Thyroid gland (tissue), 4 donors: ENCODE measurements at regions not wholly inside any gene's neighbourhood (a gene's known extent, or its start where the extent isn't known, plus 50 kb on each side); places are given as distances from the start of the nearest gene placed in this dataset.

ENCODE experiments used
- DNase-seq, 2 donors: peaks; one replicate each; pipeline ENCODE4 v3.0.0-alpha.2; 2019
- H3K27ac ChIP-seq, 3 donors: fragments of 200-600 bp; sonication (generic); 1 replicate in 2 of 3; 2 replicates in 1 of 3; pipeline ENCODE4 v1.5.1; 2016 to 2019; ENCODE audit warnings: mild to moderate bottlenecking in 1 of 3, moderate library complexity in 1 of 3
- H3K27me3 ChIP-seq: fragments of 200-600 bp; sonication (generic); one replicate; pipeline ENCODE4 v1.5.1; 2019
- H3K36me3 ChIP-seq, 2 donors: fragments of 200-600 bp; sonication (generic); one replicate each; pipeline ENCODE4 v1.5.1; 2016 to 2019
- H3K4me1 ChIP-seq, 2 donors: fragments of 200-600 bp; sonication (generic); one replicate each; pipeline ENCODE4 v1.5.1; 2017 to 2019
- H3K4me3 ChIP-seq, 3 donors: fragments of 200-600 bp; sonication (generic); replicated peaks in 1 of 3; 1 replicate in 2 of 3; 2 replicates in 1 of 3; pipeline ENCODE4 v1.5.1; 2016; ENCODE audit warnings: mild to moderate bottlenecking in 1 of 3
- H3K9me3 ChIP-seq: fragments of 200-600 bp; sonication (generic); one replicate; pipeline ENCODE4 v1.5.1; 2017
- POLR2A ChIP-seq, 2 donors: fragments of 450-650 bp; IDR thresholded peaks; one replicate each; pipeline ENCODE4 v1.6.1; 2017; ENCODE audit warnings: antibody characterized with exemption in 2 of 2, mild to moderate bottlenecking in 2 of 2, moderate library complexity in 1 of 2
- WGBS, 2 donors: methylation state at CpG; one replicate each; pipeline ENCODE4 v1.1.5; 2017; 5-methylcytosine and 5-hydroxymethylcytosine counted together
- intact Hi-C: fragments of 100-400 bp; cut with DNase I; formaldehyde crosslinking; loops from one replicate; pipeline ENCODE4 v1.15.1; 2023
- TF ChIP-seq, protein P1 (sequence below), 6 experiments: fragments of 200-600 bp in 3 of 6; fragments of 450-650 bp in 3 of 6; sonication (generic) in 3 of 6; IDR thresholded peaks; one replicate each; pipeline ENCODE4 v1.5.1; 2016 to 2019; ENCODE audit warnings: antibody characterized with exemption in 6 of 6, mild to moderate bottlenecking in 2 of 6, inconsistent platforms in 1 of 6, moderate library complexity in 1 of 6

DNA sequence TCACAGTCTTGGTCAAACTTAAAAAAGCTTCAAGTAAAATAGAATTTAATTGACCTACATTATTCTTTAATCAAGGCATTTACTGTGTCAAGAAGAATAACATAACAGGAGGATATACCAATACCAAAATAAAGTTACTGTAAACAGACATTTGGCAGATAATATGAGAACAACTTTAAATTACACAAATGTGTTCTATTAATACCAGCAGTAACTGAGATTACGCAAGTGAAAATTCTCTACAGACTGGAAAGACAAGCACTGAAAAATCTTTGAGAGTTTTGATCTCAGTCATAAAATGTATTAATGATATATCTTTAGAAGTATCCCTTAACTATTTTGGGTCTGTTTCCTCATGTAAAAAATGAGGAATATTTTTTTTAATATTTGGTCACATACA is 169.2 kb upstream of the SOX5 start:
- TF ChIP-seq POLR2A (IDR thresholded peaks at IDR 0.05): no peak
- TF ChIP-seq, protein P1, sequence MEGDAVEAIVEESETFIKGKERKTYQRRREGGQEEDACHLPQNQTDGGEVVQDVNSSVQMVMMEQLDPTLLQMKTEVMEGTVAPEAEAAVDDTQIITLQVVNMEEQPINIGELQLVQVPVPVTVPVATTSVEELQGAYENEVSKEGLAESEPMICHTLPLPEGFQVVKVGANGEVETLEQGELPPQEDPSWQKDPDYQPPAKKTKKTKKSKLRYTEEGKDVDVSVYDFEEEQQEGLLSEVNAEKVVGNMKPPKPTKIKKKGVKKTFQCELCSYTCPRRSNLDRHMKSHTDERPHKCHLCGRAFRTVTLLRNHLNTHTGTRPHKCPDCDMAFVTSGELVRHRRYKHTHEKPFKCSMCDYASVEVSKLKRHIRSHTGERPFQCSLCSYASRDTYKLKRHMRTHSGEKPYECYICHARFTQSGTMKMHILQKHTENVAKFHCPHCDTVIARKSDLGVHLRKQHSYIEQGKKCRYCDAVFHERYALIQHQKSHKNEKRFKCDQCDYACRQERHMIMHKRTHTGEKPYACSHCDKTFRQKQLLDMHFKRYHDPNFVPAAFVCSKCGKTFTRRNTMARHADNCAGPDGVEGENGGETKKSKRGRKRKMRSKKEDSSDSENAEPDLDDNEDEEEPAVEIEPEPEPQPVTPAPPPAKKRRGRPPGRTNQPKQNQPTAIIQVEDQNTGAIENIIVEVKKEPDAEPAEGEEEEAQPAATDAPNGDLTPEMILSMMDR (IDR thresholded peaks at IDR 0.05): no peak
- WGBS, 2 donors: 57 to 62% methylated on average over 1 of the region's 1 CpG

DNA sequence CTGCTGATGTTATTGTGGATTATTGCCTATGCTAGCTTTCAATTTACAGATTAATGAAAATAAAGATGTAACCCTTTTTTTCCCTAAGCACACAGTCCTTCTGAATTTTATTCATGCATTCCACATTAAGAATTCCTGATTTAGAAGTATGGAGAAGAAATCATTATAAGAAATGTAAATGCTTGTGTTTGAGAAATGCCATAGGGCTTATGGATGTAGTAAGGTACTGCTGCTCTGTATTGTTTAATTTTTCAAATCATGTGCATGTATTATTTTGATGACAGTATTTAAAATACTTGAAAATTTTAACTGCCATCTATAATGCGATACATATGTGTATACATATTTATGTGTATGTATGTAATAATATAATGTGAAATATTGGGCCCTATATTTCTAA is 167.1 kb upstream of the SOX5 start:
- Histone ChIP-seq H3K36me3 (no peaks in the 10 kb centered on the region), H3K27me3 (no peaks in the 10 kb centered on the region), H3K4me3 (no peak overlapping the region), H3K9me3 (no peaks in the 10 kb centered on the region), H3K27ac (no peak overlapping the region), H3K4me1 (no peaks in the 10 kb centered on the region)
- intact Hi-C loops: no loop called here
- WGBS, 2 donors: 0 to 44% methylated on average over 1 of the region's 1 CpG
- no peak for DNase-seq
- TF ChIP-seq, protein P1 (IDR thresholded peaks at IDR 0.05): no peak
- TF ChIP-seq POLR2A (IDR thresholded peaks at IDR 0.05): no peak

More for the DNA sequence above, 169.2 kb upstream of the SOX5 start:
- Histone ChIP-seq H3K36me3 (no peaks in the 10 kb centered on the region), H3K9me3 (no peaks in the 10 kb centered on the region), H3K27ac (no peak overlapping the region), H3K4me1 (peaks cover 0 to 4% of the 10 kb centered on the region in 2 donors), H3K4me3 (no peak overlapping the region), H3K27me3 (no peaks in the 10 kb centered on the region)
- DNase-seq: no peak
- intact Hi-C loops: no loop called here

DNA sequence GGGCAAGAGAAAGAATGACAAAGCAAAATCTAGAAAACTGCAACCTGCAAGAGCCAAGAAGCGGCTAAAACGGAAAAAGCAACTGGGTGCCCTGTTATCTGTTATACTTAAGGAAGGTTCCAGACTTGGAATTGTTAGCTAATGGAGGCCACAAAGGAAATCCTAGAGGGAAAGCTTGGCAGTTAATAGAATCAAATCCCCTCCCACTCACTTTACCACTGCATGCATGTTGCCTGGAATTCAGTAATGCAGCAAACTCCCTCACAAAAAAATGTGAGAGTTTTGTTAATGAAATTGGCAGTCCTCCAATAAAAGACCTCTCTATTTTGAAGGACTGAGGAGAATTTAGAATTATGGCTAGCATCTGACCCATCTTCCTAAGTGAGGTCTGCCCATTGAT is 164.2 kb upstream of the SOX5 start:
- TF ChIP-seq, protein P1 (IDR thresholded peaks at IDR 0.05): no peak
- no peak for DNase-seq
- intact Hi-C loops: no loop called here
- WGBS, 2 donors: 87 to 92% methylated on average over 2 of the region's 2 CpGs
- no peaks in the 10 kb centered on the region for H3K9me3 ChIP-seq
- no peaks in the 10 kb centered on the region for H3K27me3 ChIP-seq
- H3K4me3 ChIP-seq: no peak overlapping the region
- no peak overlapping the region for H3K27ac ChIP-seq
- H3K36me3 ChIP-seq: no peaks in the 10 kb centered on the region
- H3K4me1 ChIP-seq: no peaks in the 10 kb centered on the region

DNA sequence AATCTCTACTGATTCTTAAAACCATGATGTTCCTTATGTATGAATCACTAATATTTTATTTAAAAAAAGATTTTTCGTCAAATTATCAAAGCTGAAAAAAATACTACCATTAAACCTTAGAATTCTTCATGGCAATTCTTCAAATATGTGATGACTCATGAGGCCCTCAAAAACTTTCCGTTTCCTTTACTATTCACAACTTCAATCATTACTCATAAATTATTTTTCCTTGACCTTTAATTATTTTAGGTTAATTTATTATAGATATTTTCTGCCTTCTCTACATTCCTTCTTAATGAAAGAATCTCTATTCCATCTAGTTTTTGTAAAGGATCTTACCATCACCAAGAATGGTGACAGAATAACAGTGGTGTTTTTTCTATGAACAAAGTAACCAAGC is 162.1 kb upstream of the SOX5 start:
- H3K27me3 ChIP-seq: no peaks in the 10 kb centered on the region
- DNase-seq: no peak
- intact Hi-C loops: no loop called here
- TF ChIP-seq POLR2A (IDR thresholded peaks at IDR 0.05): no peak
- TF ChIP-seq, protein P1 (IDR thresholded peaks at IDR 0.05): no peak
- H3K27ac ChIP-seq: no peak overlapping the region
- 74 to 76% methylated on average over 2 of the region's 2 CpGs for WGBS, 2 donors
- no peak overlapping the region for H3K4me3 ChIP-seq
- H3K36me3 ChIP-seq: no peaks in the 10 kb centered on the region
- no peaks in the 10 kb centered on the region for H3K4me1 ChIP-seq
- H3K9me3 ChIP-seq: no peaks in the 10 kb centered on the region

DNA sequence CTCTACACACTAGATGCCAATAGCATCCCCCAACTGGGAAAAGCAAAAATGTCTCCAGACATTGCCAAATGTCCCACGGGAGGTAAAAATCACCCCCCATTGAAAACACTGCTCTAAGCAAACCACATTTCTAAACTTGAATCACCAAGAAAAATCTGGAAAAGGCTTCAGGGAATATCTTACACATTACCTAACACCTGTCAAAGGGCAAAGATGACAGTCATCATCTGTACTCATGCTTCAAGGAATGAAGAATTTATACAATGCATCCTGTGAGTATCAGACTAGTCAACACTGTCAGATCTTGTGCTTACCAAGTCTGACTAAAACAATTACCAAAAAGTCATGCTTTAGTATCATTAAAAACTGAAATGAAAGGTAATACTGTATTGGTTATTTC is 161.6 kb upstream of the SOX5 start:
- intact Hi-C loops: no loop called here

More for the DNA sequence above, 161.6 kb upstream of the SOX5 start:
- H3K4me3 ChIP-seq: no peak overlapping the region
- no peak for DNase-seq
- H3K4me1 ChIP-seq: no peaks in the 10 kb centered on the region
- 94 to 96% methylated on average over 1 of the region's 1 CpG for WGBS, 2 donors
- H3K9me3 ChIP-seq: no peaks in the 10 kb centered on the region
- H3K27ac ChIP-seq: no peak overlapping the region
- no peaks in the 10 kb centered on the region for H3K27me3 ChIP-seq
- TF ChIP-seq, protein P1 (IDR thresholded peaks at IDR 0.05): no peak
- TF ChIP-seq POLR2A (IDR thresholded peaks at IDR 0.05): no peak
- H3K36me3 ChIP-seq: no peaks in the 10 kb centered on the region
